ENCODE measurements at regions not wholly inside any gene's neighbourhood (a gene's known extent, or its start where the extent isn't known, plus 50 kb on each side); places are given as distances from the start of the nearest gene placed in this dataset.

DNA sequence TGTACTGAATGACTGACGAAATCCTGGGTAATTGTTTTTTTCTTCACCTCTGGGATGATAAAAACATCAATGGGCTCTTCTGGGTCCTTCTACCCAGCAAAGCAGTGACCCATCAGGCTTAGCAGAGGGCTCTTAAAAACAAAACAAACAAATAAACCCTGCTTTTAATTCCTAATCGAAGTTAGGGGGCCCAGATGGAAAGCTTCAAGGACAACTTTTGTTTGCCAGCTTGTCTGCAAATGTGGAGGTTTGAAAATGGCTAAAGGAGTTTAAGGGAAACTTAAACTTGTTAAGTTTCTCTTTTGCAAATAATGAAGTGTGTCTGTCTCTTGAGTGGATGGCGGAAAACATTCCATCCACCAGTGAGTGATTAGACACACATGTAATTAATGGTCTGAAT, 327.2 kb downstream of the SATB2 start:
- TF ChIP-seq EP300 (IDR thresholded peaks at IDR 0.05; ENCODE audit: borderline replicate concordance): no peak
- no peak for TF ChIP-seq CEBPB (IDR thresholded peaks at IDR 0.05)
- TF ChIP-seq, protein P1, sequence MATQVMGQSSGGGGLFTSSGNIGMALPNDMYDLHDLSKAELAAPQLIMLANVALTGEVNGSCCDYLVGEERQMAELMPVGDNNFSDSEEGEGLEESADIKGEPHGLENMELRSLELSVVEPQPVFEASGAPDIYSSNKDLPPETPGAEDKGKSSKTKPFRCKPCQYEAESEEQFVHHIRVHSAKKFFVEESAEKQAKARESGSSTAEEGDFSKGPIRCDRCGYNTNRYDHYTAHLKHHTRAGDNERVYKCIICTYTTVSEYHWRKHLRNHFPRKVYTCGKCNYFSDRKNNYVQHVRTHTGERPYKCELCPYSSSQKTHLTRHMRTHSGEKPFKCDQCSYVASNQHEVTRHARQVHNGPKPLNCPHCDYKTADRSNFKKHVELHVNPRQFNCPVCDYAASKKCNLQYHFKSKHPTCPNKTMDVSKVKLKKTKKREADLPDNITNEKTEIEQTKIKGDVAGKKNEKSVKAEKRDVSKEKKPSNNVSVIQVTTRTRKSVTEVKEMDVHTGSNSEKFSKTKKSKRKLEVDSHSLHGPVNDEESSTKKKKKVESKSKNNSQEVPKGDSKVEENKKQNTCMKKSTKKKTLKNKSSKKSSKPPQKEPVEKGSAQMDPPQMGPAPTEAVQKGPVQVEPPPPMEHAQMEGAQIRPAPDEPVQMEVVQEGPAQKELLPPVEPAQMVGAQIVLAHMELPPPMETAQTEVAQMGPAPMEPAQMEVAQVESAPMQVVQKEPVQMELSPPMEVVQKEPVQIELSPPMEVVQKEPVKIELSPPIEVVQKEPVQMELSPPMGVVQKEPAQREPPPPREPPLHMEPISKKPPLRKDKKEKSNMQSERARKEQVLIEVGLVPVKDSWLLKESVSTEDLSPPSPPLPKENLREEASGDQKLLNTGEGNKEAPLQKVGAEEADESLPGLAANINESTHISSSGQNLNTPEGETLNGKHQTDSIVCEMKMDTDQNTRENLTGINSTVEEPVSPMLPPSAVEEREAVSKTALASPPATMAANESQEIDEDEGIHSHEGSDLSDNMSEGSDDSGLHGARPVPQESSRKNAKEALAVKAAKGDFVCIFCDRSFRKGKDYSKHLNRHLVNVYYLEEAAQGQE (IDR thresholded peaks at IDR 0.05; ENCODE audit: low read depth): no peak
- no peak for TF ChIP-seq TAF1 (IDR thresholded peaks at IDR 0.05; ENCODE audit: low read depth)
- no peak for TF ChIP-seq TEAD4 (IDR thresholded peaks at IDR 0.05)

Data from Ishikawa (cell line).